ENCODE measurements at regions not wholly inside any gene's neighbourhood (a gene's known extent, or its start where the extent isn't known, plus 50 kb on each side); places are given as distances from the start of the nearest gene placed in this dataset.
A peak's percentile ranks its signal among the peaks of the same experiment; 100 is the strongest.

- TF ChIP-seq POLR2A (IDR thresholded peaks at IDR 0.05) (no peak), CTCF (IDR thresholded peaks at IDR 0.05) (peak; percentile 60 to 91 (median 83))
Measured at GRCh38 chr18:34122724-34123334, 101.9 kb downstream of the NOL4 start.

All from body of pancreas (tissue), 4 donors.